GM12892 (cell line): ENCODE measurements at regions not wholly inside any gene's neighbourhood (a gene's known extent, or its start where the extent isn't known, plus 50 kb on each side); places are given as distances from the start of the nearest gene placed in this dataset.
"Not testable (repeated sequence)": the region's sequence is repeated elsewhere in the genome, so short reads cannot be mapped to it uniquely, and the experiment has no call there.

ENCODE experiments used
- POLR2A ChIP-seq: IDR thresholded peaks from 2 replicates; pipeline ENCODE4 v1.6.1; 2011; ENCODE audit warnings: low read depth, low read length, control low read depth
- TAF1 ChIP-seq: IDR thresholded peaks from 2 replicates; pipeline ENCODE4 v1.6.1; 2011; ENCODE audit warnings: low read depth, mild to moderate bottlenecking, control low read depth, low read length, borderline replicate concordance

GRCh38 chr13:40356458-40356857, 310.0 kb downstream of the FOXO1 start:
- TF ChIP-seq POLR2A, TAF1: not testable (repeated sequence)
